Liver (tissue), 8 donors: ENCODE measurements at regions not wholly inside any gene's neighbourhood (a gene's known extent, or its start where the extent isn't known, plus 50 kb on each side); places are given as distances from the start of the nearest gene placed in this dataset.

Experiments used
- DNase-seq: peaks from one replicate; pipeline ENCODE4 v3.0.0-alpha.2; 2017; ENCODE audit warnings: low spot score
- H3K27ac ChIP-seq, 2 donors: one replicate each; pipeline ENCODE4 v1.7.0; 2013; ENCODE audit warnings: inconsistent platforms in 2 of 2, low read length in 2 of 2, control low read depth in 1 of 2, low read depth in 1 of 2, mild to moderate bottlenecking in 1 of 2
- H3K27me3 ChIP-seq, 4 donors: one replicate each; pipeline versions ENCODE4 v1.6.1 to v1.7.0; 2013; ENCODE audit warnings: low read length in 3 of 4, inconsistent platforms in 1 of 4, mild to moderate bottlenecking in 1 of 4, moderate library complexity in 1 of 4; ENCODE audit not compliant: control insufficient read depth in 4 of 4, insufficient read depth in 4 of 4
- H3K36me3 ChIP-seq, 4 donors: one replicate each; pipeline versions ENCODE4 v1.6.1 to v1.7.0; 2013; ENCODE audit warnings: low read length in 3 of 4, mild to moderate bottlenecking in 3 of 4, low read depth in 1 of 4, moderate library complexity in 1 of 4; ENCODE audit not compliant: control insufficient read depth in 4 of 4, insufficient read depth in 3 of 4
- H3K4me1 ChIP-seq, 4 donors: one replicate each; pipeline versions ENCODE4 v1.6.1 to v1.7.0; 2013; ENCODE audit warnings: low read length in 3 of 4, mild to moderate bottlenecking in 3 of 4, moderate library complexity in 1 of 4; ENCODE audit not compliant: control insufficient read depth in 4 of 4, insufficient read depth in 4 of 4
- H3K4me3 ChIP-seq, 3 donors: one replicate each; pipeline versions ENCODE4 v1.6.1 to v1.7.0; 2013; ENCODE audit warnings: low read length in 3 of 3, control low read depth in 1 of 3, low read depth in 1 of 3, mild to moderate bottlenecking in 1 of 3
- H3K9ac ChIP-seq, 2 donors: one replicate each; pipeline ENCODE4 v1.7.0; 2013; ENCODE audit warnings: low read length in 2 of 2, mild to moderate bottlenecking in 2 of 2, moderate library complexity in 2 of 2, control low read depth in 1 of 2, low read depth in 1 of 2
- H3K9me3 ChIP-seq, 4 donors: one replicate each; pipeline versions ENCODE4 v1.6.1 to v1.7.0; 2013; ENCODE audit warnings: low read length in 3 of 4; ENCODE audit not compliant: control insufficient read depth in 4 of 4
- ATF3 ChIP-seq: IDR thresholded peaks from 2 replicates; pipeline ENCODE4 v1.6.1; 2016; ENCODE audit warnings: antibody characterized with exemption
- CTCF ChIP-seq: fragments of 150-350 bp; IDR thresholded peaks from 2 replicates; pipeline ENCODE4 v1.5.1; 2017; ENCODE audit warnings: improper control_type of control experiment, low read depth, low read length; ENCODE audit not compliant: missing input control
- EGR1 ChIP-seq, 2 donors: IDR thresholded peaks; 2 replicates each; pipeline ENCODE4 v1.6.1; 2016 to 2018; ENCODE audit warnings: antibody characterized with exemption in 2 of 2, low read depth in 2 of 2
- FOXA1 ChIP-seq: IDR thresholded peaks from 2 replicates; pipeline ENCODE4 v1.6.1; 2016; ENCODE audit warnings: antibody characterized with exemption
- FOXA2 ChIP-seq: IDR thresholded peaks from 2 replicates; pipeline ENCODE4 v1.6.1; 2016; ENCODE audit warnings: antibody characterized with exemption
- GABPA ChIP-seq, 2 donors: IDR thresholded peaks in 1 of 2; conservative IDR thresholded peaks in 1 of 2; 2 replicates each; pipeline ENCODE4 v1.6.1; 2016; ENCODE audit warnings: antibody characterized with exemption in 2 of 2, mild to moderate bottlenecking in 1 of 2, moderate library complexity in 1 of 2
- HNF4A ChIP-seq, 2 donors: conservative IDR thresholded peaks; 2 replicates each; pipeline ENCODE4 v1.6.1; 2016; ENCODE audit warnings: antibody characterized with exemption in 2 of 2, mild to moderate bottlenecking in 2 of 2
- HNF4G ChIP-seq: IDR thresholded peaks from 2 replicates; pipeline ENCODE4 v1.6.1; 2016; ENCODE audit warnings: antibody characterized with exemption
- JUND ChIP-seq, 2 donors: IDR thresholded peaks; 2 replicates each; pipeline ENCODE4 v1.6.1; 2016; ENCODE audit warnings: antibody characterized with exemption in 2 of 2
- MAX ChIP-seq: IDR thresholded peaks from 2 replicates; pipeline ENCODE4 v1.6.1; 2016; ENCODE audit warnings: antibody characterized with exemption
- NR2F2 ChIP-seq: IDR thresholded peaks from 2 replicates; pipeline ENCODE4 v1.6.1; 2016; ENCODE audit warnings: antibody characterized with exemption
- RAD21 ChIP-seq, 2 donors: IDR thresholded peaks; 2 replicates each; pipeline ENCODE4 v1.6.1; 2016; ENCODE audit warnings: antibody characterized with exemption in 2 of 2, mild to moderate bottlenecking in 2 of 2
- REST ChIP-seq: IDR thresholded peaks from 2 replicates; pipeline ENCODE4 v1.6.1; 2016; ENCODE audit warnings: antibody characterized with exemption, mild to moderate bottlenecking
- RXRA ChIP-seq, 2 donors: IDR thresholded peaks; 2 replicates each; pipeline ENCODE4 v1.6.1; 2017 to 2018; ENCODE audit warnings: antibody characterized with exemption in 2 of 2, mild to moderate bottlenecking in 1 of 2
- SP1 ChIP-seq: IDR thresholded peaks from 2 replicates; pipeline ENCODE4 v1.6.1; 2018; ENCODE audit warnings: antibody characterized with exemption, mild to moderate bottlenecking
- TAF1 ChIP-seq: conservative IDR thresholded peaks from 2 replicates; pipeline ENCODE4 v1.6.1; 2016; ENCODE audit warnings: antibody characterized with exemption, mild to moderate bottlenecking
- YY1 ChIP-seq: IDR thresholded peaks from 2 replicates; pipeline ENCODE4 v1.6.1; 2016; ENCODE audit warnings: antibody characterized with exemption, mild to moderate bottlenecking
- ZBTB33 ChIP-seq: IDR thresholded peaks from 2 replicates; pipeline ENCODE4 v1.6.1; 2016; ENCODE audit warnings: antibody characterized with exemption
- WGBS: extraction: QIAGEN DNeasy Blood & Tissue Kit; methylation state at CpG from one replicate; pipeline ENCODE4 v1.1.7; 2013; 5-methylcytosine and 5-hydroxymethylcytosine counted together
- donor health status: healthy.
- donor health status: healthy.
- donor health status: healthy.
- donor health status: healthy.
- donor health status: healthy.

- Histone ChIP-seq H3K9me3 (no peaks in the 10 kb centered on the region), H3K4me3 (no peak overlapping the region), H3K9ac (no peak overlapping the region), H3K36me3 (no peaks in the 10 kb centered on the region), H3K4me1 (no peaks in the 10 kb centered on the region), H3K27me3 (peaks cover 0 to 3% (median 0%) of the 10 kb centered on the region in 4 donors), H3K27ac (no peak overlapping the region)
- WGBS, result 65% methylated on average over 2 of the region's 2 CpGs
- no peak for TF ChIP-seq HNF4G
- TF ChIP-seq GABPA (IDR thresholded peaks at IDR 0.05 in 1 of 2, conservative IDR thresholded peaks at IDR 0.05 in 1 of 2), result no peak
- no peak for TF ChIP-seq YY1
- TF ChIP-seq SP1, result no peak
- no peak for TF ChIP-seq CTCF
- no peak for TF ChIP-seq EGR1 (IDR thresholded peaks at IDR 0.05; ENCODE audit: low read depth in 2 of 2)
- TF ChIP-seq TAF1, result no peak
- no peak for TF ChIP-seq ATF3
- TF ChIP-seq JUND (IDR thresholded peaks at IDR 0.05), result no peak
- no peak for TF ChIP-seq HNF4A (conservative IDR thresholded peaks at IDR 0.05)
- no peak for TF ChIP-seq MAX
- no peak for TF ChIP-seq FOXA1
- TF ChIP-seq ZBTB33, result no peak
- no peak for TF ChIP-seq RAD21 (IDR thresholded peaks at IDR 0.05)
- TF ChIP-seq NR2F2, result no peak
- no peak for TF ChIP-seq REST
- no peak for TF ChIP-seq FOXA2
- TF ChIP-seq RXRA (IDR thresholded peaks at IDR 0.05), result no peak
- DNase-seq, result no peak
Measured at GRCh38 chr2:82158150-82158549, 1853.6 kb upstream of the LRRTM1 start.

- H3K27me3 ChIP-seq, result no peaks in the 10 kb centered on the region
- no peak overlapping the region for H3K9ac ChIP-seq
- H3K36me3 ChIP-seq, result no peaks in the 10 kb centered on the region
- H3K27ac ChIP-seq, result no peak overlapping the region
- no peak for DNase-seq
- H3K4me3 ChIP-seq, result no peak overlapping the region
- 88% methylated on average over 4 of the region's 4 CpGs for WGBS
- H3K9me3 ChIP-seq, result no peaks in the 10 kb centered on the region
- no peaks in the 10 kb centered on the region for H3K4me1 ChIP-seq
- TF ChIP-seq FOXA1 (no peak), TAF1 (no peak), YY1 (no peak), REST (no peak), HNF4A (conservative IDR thresholded peaks at IDR 0.05) (no peak), EGR1 (IDR thresholded peaks at IDR 0.05; ENCODE audit: low read depth in 2 of 2) (no peak), ZBTB33 (no peak)
Measured at GRCh38 chr2:82155469-82155868, 1850.9 kb upstream of the LRRTM1 start.
